ENCODE measurements at regions not wholly inside any gene's neighbourhood (a gene's known extent, or its start where the extent isn't known, plus 50 kb on each side); places are given as distances from the start of the nearest gene placed in this dataset.

DNA sequence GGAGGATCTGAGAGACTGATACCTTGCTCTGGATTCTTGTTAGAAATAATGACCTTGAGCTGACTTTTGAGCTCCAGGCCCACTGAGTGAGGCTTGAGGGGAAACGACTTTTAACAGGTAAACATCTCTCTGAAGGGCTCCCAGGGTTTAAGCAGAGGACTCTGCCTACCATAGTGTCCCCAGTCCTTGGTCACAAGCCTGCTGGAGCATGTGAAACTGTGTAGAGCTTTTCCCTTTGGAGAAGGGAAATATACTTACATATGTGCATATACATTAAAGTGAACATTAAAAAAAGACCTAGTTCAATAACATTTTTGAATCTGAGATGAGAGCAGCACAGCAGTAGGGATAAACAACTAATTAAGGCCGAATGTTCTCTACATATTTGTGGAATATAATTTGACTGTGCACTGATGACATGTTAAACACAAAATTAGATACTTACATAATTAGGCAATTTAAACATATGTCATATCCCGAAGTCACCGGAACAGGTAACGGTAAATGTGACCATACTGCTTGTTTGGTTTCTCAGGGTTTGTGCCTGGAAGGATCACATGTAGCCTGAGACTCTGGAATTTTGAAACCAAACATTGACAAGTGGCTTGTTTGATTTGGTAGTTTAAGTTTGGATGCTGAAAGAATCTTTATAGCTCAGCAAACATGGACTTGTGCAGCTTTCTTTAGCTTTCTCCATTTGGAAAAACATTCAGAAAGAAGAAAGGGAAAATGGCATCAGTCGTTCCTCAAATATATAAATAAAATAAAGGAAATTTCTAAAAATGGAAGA, 266.1 kb upstream of the C2CD4B start:
- TF ChIP-seq ZNF274 (IDR thresholded peaks at IDR 0.05; ENCODE audit: low read depth, low read length): no peak

DNA sequence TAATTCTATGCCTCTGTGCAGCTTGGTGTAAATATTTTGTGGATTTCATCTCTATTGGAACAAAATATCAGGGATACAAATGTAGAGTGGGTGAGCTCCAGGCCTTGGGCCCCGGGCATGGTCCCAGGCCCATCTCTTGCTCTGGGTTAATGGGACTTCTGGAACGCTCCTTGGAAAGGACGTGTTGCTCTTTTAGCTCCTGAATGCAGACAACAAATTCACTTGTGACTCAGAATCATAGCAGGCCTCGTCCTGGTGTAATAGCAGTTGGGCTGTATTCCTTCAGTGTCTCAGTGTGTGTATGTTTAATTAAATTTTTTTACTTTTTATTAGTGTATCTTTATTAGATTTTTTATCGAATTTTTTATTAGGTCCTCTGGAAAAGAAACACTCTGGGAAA, 266.7 kb upstream of the C2CD4B start:
- no peak overlapping the region for H3K4me3 ChIP-seq (ENCODE audit: low read length)
- TF ChIP-seq ZNF274 (IDR thresholded peaks at IDR 0.05; ENCODE audit: low read depth, low read length): no peak

More for the DNA sequence above, 266.1 kb upstream of the C2CD4B start:
- H3K4me3 ChIP-seq (ENCODE audit: low read length): no peak overlapping the region

DNA sequence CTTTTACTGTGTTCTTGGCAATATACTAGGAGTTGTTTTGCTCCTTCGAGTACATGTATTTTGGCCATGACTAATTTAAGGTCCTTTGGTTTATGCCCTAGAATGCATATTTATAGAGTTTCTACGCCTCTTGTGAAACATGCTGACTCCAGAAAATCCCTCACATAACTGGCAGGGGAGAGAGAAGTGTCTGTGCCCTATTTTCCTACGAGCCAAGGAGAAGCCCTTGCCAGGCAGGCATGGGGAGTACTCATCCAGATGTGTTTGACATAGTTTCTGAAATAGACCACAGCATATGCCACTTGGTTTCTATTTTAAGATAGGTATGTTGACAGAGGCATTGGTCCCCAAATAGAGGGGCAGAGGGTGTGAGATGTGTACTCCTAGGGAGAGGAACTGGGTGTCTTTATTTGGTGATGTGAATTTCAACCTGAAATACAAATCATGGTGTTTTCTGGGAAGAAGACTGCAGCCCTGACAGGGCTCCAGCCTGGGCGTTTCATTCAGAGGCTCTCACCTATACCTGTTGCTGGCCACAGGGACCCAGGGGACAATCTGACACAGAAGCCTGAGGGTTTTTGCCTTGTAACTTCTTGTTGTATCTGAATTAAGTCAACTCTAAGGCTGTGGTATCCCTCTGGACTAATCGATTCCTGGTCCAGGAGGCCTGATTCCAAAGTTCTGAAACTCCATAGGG, 267.8 kb upstream of the C2CD4B start:
- no peak overlapping the region for H3K4me3 ChIP-seq (ENCODE audit: low read length)
- no peak for TF ChIP-seq ZNF274 (IDR thresholded peaks at IDR 0.05; ENCODE audit: low read depth, low read length)

DNA sequence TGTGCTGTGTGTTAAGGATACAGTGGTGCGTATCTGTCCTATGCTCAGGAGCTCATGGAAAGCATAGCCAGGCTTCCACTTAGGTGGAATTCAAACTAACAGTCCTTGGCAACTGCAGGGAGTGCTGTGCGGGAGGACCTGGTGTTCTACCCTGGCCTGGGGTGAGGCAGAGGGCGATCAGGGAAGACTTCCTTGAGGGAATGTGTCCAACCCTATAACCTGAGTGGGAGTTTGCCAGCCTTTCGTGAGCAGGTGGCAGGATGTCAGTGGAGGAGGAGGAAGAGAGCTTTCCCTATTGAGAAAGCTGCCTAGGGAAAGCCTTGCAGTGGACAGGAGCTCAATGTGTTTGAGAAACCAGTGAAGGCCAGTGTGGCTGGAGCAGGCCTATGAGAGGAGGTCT, 271.1 kb upstream of the C2CD4B start:
- TF ChIP-seq ZNF274 (IDR thresholded peaks at IDR 0.05; ENCODE audit: low read depth, low read length): no peak

DNA sequence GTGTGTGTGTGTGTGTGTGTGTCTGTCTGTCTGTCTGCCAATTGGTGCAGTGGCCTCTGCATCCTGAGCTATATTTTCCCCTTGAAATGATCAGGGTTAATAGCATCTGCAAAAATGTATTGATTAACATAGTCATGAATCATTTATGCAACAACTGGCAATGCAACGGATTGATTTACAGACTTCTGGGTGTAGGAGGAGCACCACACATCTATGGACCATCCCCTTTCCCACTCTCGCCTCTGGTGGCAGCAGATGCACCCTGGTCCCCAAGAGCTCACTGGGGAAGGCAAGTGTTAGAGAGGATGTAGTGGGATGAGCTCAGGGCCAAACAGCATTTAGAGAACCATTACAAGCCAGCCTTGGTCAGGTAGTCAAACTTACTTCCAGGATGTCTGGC, 272.7 kb upstream of the C2CD4B start:
- TF ChIP-seq ZNF274 (IDR thresholded peaks at IDR 0.05; ENCODE audit: low read depth, low read length): no peak
- H3K4me3 ChIP-seq (ENCODE audit: low read length): no peak overlapping the region

More for the DNA sequence above, 271.1 kb upstream of the C2CD4B start:
- no peak overlapping the region for H3K4me3 ChIP-seq (ENCODE audit: low read length)

DNA sequence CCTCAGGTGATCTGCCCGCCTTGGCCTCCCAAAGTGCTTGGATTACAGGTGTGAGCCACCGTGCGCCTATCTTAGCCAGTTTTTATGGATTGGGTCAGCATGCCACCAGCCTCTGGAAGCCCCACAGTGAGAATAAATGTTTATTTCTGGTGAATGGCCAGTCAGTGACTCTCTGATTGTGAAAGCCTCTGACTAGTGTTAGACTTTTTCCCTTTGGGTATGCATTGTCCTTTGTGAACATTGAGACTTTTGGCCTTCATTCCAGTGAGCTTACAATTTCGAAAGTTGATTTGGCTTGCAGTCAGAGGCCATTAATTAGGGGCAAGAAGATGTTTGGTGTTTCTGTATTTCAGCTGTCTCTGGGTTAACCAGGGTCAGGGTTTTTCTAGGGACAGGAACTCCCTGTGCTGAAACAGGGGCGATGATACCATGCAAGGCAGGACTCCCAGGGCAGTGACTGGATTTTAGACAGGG, 274.5 kb upstream of the C2CD4B start:
- TF ChIP-seq ZNF274 (IDR thresholded peaks at IDR 0.05; ENCODE audit: low read depth, low read length): no peak

DNA sequence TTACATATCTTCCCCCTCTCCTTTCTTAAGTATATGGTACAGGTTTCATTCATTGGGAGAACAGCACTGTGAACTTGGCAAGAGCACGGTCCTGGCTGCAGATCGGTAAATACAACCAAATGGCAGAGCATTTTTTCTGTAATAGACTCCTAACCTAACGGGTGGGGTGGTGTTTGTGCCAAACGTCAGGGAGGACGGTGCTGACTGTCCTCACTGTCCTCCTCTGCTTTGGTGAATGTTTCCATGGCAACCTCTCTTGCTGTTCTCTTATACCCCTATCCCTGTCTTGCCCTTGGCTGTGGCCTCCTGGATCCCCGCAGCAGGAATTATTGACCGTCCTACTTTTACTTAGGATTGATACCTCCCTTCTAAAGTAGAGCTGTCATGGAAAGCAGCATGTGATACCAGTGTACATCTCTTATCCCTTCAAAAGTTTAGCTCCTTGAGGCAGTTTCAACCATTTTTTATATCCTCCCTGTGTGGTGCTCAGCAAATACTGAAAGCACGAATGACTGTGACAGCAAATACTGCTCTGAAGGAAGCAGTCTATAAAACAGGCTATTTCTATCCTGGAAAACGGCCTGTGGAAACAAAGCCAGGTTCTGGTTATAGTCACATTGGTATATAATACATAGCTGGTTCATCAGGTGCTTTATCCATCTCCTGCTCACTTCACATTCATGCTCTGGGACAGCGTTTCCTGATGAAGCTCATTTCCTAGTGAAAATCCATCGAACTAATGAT, 275.4 kb upstream of the C2CD4B start:
- TF ChIP-seq ZNF274 (IDR thresholded peaks at IDR 0.05; ENCODE audit: low read depth, low read length): no peak
- H3K4me3 ChIP-seq (ENCODE audit: low read length): no peak overlapping the region

More for the DNA sequence above, 274.5 kb upstream of the C2CD4B start:
- H3K4me3 ChIP-seq (ENCODE audit: low read length): no peak overlapping the region

DNA sequence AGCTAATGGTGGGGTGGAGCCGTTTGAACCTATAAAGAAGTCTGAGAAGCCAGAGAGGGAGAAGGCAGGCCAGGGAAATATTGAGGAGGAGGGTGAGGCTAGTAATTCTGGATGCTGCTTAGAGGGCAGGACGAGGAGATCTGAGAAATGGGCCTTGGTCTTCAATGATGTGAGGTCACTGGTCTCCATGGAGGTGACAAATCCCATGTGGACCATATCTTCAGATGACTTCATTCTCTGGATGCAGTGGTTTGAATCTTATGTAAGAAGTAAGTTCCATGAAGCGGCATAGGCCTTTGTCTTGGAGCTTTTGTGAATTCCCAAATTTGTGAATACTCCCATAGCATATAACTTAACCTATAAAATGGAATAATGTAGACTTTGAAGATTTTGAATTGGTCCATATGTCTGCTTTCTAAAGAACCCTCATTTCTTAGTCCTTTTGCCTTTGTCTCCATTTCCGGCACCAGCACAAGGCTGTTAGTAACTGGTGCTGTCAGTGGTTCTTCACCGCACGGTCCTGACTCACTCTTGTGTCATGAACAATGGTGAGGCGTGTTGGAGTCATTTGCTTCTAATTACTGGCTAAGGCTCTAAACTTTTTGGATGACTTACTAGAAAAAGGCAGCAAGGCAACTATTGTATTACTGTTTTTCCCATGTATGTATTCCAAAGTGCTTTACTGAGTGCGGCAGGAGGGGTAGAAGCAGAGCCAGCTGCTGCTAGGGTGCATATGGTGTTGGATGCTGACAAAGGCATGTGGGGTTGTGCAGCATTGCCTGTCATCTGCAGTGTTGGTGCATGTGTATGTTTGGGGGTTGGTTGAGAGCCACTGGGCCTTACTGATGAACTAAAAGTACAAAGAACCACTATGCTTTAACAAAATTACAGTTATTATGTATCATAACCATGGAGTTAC, 279.3 kb upstream of the C2CD4B start:
- H3K4me3 ChIP-seq (ENCODE audit: low read length): no peak overlapping the region
- TF ChIP-seq ZNF274 (IDR thresholded peaks at IDR 0.05; ENCODE audit: low read depth, low read length): no peak

DNA sequence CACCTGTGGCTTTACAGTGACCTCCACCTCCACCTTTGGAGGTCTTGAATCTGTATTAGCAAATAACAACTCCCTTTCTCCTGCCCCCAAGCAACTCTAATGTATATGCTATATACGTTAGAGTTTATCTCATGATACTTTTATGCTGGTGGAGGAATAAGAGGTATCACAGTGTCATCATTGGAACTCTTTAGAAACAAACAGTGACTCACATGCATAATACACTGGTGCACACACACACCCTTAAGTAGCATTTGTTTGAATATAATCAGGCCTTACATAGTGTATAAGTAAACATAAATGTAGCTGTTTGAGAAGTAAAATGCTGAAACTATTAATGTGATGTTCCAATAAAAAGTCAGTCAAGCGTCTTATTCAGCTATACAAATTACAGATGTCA, 280.2 kb upstream of the C2CD4B start:
- H3K4me3 ChIP-seq (ENCODE audit: low read length): no peak overlapping the region

DNA sequence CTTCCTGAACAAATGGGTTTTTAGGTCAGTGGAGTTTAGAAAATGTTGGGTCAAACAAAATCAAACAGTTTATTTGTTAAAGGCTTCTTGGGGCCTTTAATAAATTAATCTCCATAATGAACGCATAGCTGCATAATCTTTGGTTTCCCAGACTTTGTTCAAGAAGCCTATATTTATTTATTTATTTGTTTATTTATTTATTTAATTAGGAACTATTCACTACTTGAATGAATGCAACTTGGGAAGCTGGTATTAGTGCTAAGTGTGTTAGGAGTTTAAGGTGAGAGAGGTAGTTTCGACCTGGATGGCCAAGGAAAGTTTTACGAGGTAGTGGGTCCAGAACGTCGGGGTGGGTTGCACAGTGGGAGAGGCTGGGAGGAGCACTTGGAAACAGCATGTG, 281.9 kb upstream of the C2CD4B start:
- no peak overlapping the region for H3K4me3 ChIP-seq (ENCODE audit: low read length)

More for the DNA sequence above, 280.2 kb upstream of the C2CD4B start:
- TF ChIP-seq ZNF274 (IDR thresholded peaks at IDR 0.05; ENCODE audit: low read depth, low read length): no peak

DNA sequence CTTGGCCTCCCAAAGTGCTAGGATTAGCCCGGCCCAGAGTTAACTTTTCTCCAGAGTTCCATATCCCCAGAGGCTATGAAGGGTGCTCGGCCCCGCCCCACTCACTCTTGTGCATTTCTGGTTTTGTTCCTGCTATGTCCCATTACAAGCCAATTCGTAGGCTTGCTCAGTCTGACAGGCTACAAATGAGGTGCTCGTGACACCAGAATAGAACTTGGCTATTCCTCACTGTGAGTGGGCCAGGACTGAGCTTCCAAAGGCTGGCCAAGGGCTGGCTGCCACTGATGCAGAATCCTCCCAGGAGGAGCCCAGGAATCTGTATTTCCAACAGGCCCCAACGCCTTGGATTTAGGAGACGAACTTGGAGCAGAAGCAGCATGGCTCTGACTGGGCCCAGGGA, 282.7 kb upstream of the C2CD4B start:
- TF ChIP-seq ZNF274 (IDR thresholded peaks at IDR 0.05; ENCODE audit: low read depth, low read length): no peak
- no peak overlapping the region for H3K4me3 ChIP-seq (ENCODE audit: low read length)

More for the DNA sequence above, 281.9 kb upstream of the C2CD4B start:
- no peak for TF ChIP-seq ZNF274 (IDR thresholded peaks at IDR 0.05; ENCODE audit: low read depth, low read length)

DNA sequence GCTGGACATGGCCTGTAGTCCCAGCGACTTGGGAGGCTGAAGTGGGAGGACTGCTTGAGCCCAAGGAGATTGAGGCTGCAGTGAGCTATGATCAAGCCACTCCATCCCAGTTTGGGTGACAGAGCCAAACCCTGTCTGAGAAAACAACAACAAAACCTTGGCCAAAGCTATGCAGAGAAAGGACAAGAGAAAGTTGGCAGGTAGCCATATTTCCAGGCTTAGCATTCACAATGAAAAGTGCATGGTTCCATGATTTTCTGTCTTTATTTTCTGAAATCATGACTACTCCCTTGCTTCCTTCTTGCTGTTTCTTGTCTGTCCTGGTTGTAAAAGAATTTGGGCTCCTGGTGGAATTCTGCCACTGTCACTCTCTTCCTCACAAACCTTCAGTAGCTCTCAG, 284.6 kb upstream of the C2CD4B start:
- H3K4me3 ChIP-seq (ENCODE audit: low read length): no peak overlapping the region
- TF ChIP-seq ZNF274 (IDR thresholded peaks at IDR 0.05; ENCODE audit: low read depth, low read length): no peak

DNA sequence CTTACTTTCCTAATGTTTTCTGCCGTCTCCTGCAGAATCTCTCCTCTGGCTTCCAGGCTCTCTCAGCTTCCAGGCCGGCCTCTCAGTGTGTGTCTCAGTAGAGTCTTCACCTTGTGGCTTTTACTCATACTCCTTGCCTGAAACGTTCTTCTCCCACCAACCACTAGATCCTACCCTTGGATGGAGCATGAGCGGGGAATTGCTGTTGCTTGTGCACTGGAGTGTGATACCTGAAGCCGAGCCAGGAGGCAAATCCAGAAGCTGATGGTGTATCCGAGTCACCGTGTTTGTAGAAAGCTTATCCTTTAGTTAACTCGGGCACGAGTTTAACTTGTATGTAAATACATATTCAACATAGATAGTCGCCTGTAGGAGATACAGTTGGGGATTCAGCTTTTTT, 285.0 kb upstream of the C2CD4B start:
- TF ChIP-seq ZNF274 (IDR thresholded peaks at IDR 0.05; ENCODE audit: low read depth, low read length): no peak
- no peak overlapping the region for H3K4me3 ChIP-seq (ENCODE audit: low read length)
